ENCODE measurements at regions not wholly inside any gene's neighbourhood (a gene's known extent, or its start where the extent isn't known, plus 50 kb on each side); places are given as distances from the start of the nearest gene placed in this dataset.

GRCh38 chr12:105823810-105824209 lies 314.9 kb downstream of the NUAK1 start (continued):
- TF ChIP-seq ZNF646 (CRISPR knock-in tag; IDR thresholded peaks at IDR 0.05) (no peak), IRX3 (CRISPR knock-in tag; IDR thresholded peaks at IDR 0.05; ENCODE audit: borderline replicate concordance, low read depth) (no peak), MIER3 (CRISPR knock-in tag; IDR thresholded peaks at IDR 0.05; ENCODE audit: borderline replicate concordance) (no peak), ZNF790 (CRISPR knock-in tag; IDR thresholded peaks at IDR 0.05; ENCODE audit: borderline replicate concordance) (no peak), CTCF (CRISPR knock-in tag; IDR thresholded peaks at IDR 0.05) (no peak), KAT2B (IDR thresholded peaks at IDR 0.05; ENCODE audit: borderline replicate concordance, low read depth, low read length) (no peak), HNRNPK (IDR thresholded peaks at IDR 0.05; ENCODE audit: low read depth, low read length, poor library complexity, severe bottlenecking) (no peak), ZSCAN20 (CRISPR knock-in tag; IDR thresholded peaks at IDR 0.05; ENCODE audit: borderline replicate concordance) (no peak), ZFP82 (CRISPR knock-in tag; IDR thresholded peaks at IDR 0.05; ENCODE audit: borderline replicate concordance) (no peak), CSRNP2 (CRISPR knock-in tag; conservative IDR thresholded peaks at IDR 0.05; ENCODE audit: low read depth) (no peak), HNRNPUL1 (IDR thresholded peaks at IDR 0.05; ENCODE audit: low read depth, low read length) (no peak)
